ENCODE measurements at regions not wholly inside any gene's neighbourhood (a gene's known extent, or its start where the extent isn't known, plus 50 kb on each side); places are given as distances from the start of the nearest gene placed in this dataset.
"Not testable (repeated sequence)": the region's sequence is repeated elsewhere in the genome, so short reads cannot be mapped to it uniquely, and the experiment has no call there.

DNA sequence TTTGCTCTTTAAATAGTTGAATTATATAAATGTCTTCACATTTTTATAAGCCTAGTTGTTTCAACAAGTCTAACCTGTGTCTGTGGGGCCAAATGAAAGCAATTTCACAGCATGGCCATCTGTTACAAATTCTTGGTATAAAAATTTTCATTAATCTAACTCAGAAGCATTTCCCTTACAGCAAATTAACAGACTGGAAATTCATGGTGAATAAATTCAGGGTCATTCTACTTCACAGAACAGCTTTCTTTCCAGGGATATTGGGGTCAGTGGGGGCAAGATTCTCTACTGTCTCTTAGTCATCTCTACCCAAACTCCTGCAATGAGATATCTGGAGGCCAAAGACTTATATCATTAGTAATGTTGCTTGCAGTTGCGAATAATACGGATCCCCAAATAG, 352.1 kb downstream of the MMUT start:
- no peak overlapping the region for H3K9ac ChIP-seq (ENCODE audit: low read length)
- no peak overlapping the region for H2AFZ ChIP-seq (ENCODE audit: low read length)
- H3K9me2 ChIP-seq (ENCODE audit: low read depth, low read length): no peaks in the 10 kb centered on the region
- no peak overlapping the region for H3K4me3 ChIP-seq (ENCODE audit: low read depth, low read length, poor library complexity, severe bottlenecking)
- H3K27ac ChIP-seq (ENCODE audit: low read depth, low read length, poor library complexity, severe bottlenecking): no peak overlapping the region
- H3K4me2 ChIP-seq (ENCODE audit: low read length): no peak overlapping the region
- H3K9me3 ChIP-seq (ENCODE audit: low read length): no peaks in the 10 kb centered on the region
- H3K4me1 ChIP-seq (ENCODE audit: insufficient read depth, low read length, severe bottlenecking): no peaks in the 10 kb centered on the region
- no peaks in the 10 kb centered on the region for H3K27me3 ChIP-seq (ENCODE audit: insufficient read depth, low read length)
- H3K79me2 ChIP-seq (ENCODE audit: insufficient read depth, low read length): no peaks in the 10 kb centered on the region
- no peak for TF ChIP-seq CTCF (IDR thresholded peaks at IDR 0.05; ENCODE audit: low read length)
- TF ChIP-seq EZH2 (IDR thresholded peaks at IDR 0.05; ENCODE audit: borderline replicate concordance, low read length): no peak
- no peaks in the 10 kb centered on the region for H3K36me3 ChIP-seq (ENCODE audit: insufficient read depth, low read length)
- no peaks in the 10 kb centered on the region for H4K20me1 ChIP-seq (ENCODE audit: insufficient read depth, low read length)
- H3F3A ChIP-seq (ENCODE audit: insufficient read depth, low read length): no peaks in the 10 kb centered on the region

DNA sequence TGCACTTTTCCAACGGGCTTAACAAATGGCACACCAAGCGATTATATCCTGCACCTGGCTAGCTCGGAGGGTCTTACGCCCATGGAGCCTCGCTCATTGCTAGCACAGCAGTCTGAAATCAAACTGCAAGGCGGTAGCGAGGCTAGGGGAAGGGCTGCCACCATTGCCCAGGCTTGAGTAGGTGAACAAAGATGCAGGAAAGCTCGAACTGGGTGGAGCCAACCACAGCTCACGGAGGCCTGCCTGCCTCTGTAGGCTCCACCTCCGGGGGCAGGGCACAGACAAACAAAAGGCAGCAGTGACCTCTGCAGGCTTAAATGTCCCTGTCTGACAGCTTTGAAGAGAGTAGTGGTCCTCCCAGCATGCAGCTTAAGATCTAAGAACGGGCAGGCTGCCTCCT, 365.4 kb downstream of the MMUT start:
- not testable (repeated sequence) for H3K27me3 ChIP-seq (ENCODE audit: insufficient read depth, low read length); H3K4me2 ChIP-seq (ENCODE audit: low read length); H3K27ac ChIP-seq (ENCODE audit: low read depth, low read length, poor library complexity, severe bottlenecking); H3K79me2 ChIP-seq (ENCODE audit: insufficient read depth, low read length); H3K4me1 ChIP-seq (ENCODE audit: insufficient read depth, low read length, severe bottlenecking); H3K9ac ChIP-seq (ENCODE audit: low read length); H3K9me2 ChIP-seq (ENCODE audit: low read depth, low read length); H4K20me1 ChIP-seq (ENCODE audit: insufficient read depth, low read length); H3K9me3 ChIP-seq (ENCODE audit: low read length); H3F3A ChIP-seq (ENCODE audit: insufficient read depth, low read length); H2AFZ ChIP-seq (ENCODE audit: low read length); H3K36me3 ChIP-seq (ENCODE audit: insufficient read depth, low read length); H3K4me3 ChIP-seq (ENCODE audit: low read depth, low read length, poor library complexity, severe bottlenecking)
- peak; percentile 8; the same call in 1 of the 2 replicates for TF ChIP-seq CTCF (IDR thresholded peaks at IDR 0.05; ENCODE audit: low read length)

- H4K20me1 ChIP-seq (ENCODE audit: insufficient read depth, low read length): no peaks in the 10 kb centered on the region
- no peak overlapping the region for H3K4me2 ChIP-seq (ENCODE audit: low read length)
- no peak overlapping the region for H3K27ac ChIP-seq (ENCODE audit: low read depth, low read length, poor library complexity, severe bottlenecking)
- H3K9ac ChIP-seq (ENCODE audit: low read length): no peak overlapping the region
- H2AFZ ChIP-seq (ENCODE audit: low read length): no peak overlapping the region
- no peaks in the 10 kb centered on the region for H3K9me3 ChIP-seq (ENCODE audit: low read length)
- no peaks in the 10 kb centered on the region for H3K36me3 ChIP-seq (ENCODE audit: insufficient read depth, low read length)
- no peaks in the 10 kb centered on the region for H3K79me2 ChIP-seq (ENCODE audit: insufficient read depth, low read length)
- no peak overlapping the region for H3K4me3 ChIP-seq (ENCODE audit: low read depth, low read length, poor library complexity, severe bottlenecking)
- H3F3A ChIP-seq (ENCODE audit: insufficient read depth, low read length): no peaks in the 10 kb centered on the region
- no peaks in the 10 kb centered on the region for H3K9me2 ChIP-seq (ENCODE audit: low read depth, low read length)
- TF ChIP-seq CTCF (IDR thresholded peaks at IDR 0.05; ENCODE audit: low read length) (no peak), EZH2 (IDR thresholded peaks at IDR 0.05; ENCODE audit: borderline replicate concordance, low read length) (no peak)
- H3K27me3 ChIP-seq (ENCODE audit: insufficient read depth, low read length): no peaks in the 10 kb centered on the region
- no peaks in the 10 kb centered on the region for H3K4me1 ChIP-seq (ENCODE audit: insufficient read depth, low read length, severe bottlenecking)
Measured at GRCh38 chr6:49097116-49097515, 365.9 kb downstream of the MMUT start.

Data from OCI-LY1 (cell line).